ENCODE measurements at regions not wholly inside any gene's neighbourhood (a gene's known extent, or its start where the extent isn't known, plus 50 kb on each side); places are given as distances from the start of the nearest gene placed in this dataset.

GRCh38 chr6:69449887-69450286, 346.9 kb downstream of the LMBRD1 start:
- TF ChIP-seq CTCF (IDR thresholded peaks at IDR 0.05; ENCODE audit: low read depth, low read length) = no peak
- no peak overlapping the region for H3K4me3 ChIP-seq (replicated peaks in 1 of 2; ENCODE audit: low read depth in 2 of 2, low read length in 2 of 2)
- no peak for DNase-seq (ENCODE audit: low read depth in 2 of 2)
